GM12891 (cell line): ENCODE measurements at regions not wholly inside any gene's neighbourhood (a gene's known extent, or its start where the extent isn't known, plus 50 kb on each side); places are given as distances from the start of the nearest gene placed in this dataset.

ENCODE experiments used
- DNase-seq: peaks from one replicate; pipeline ENCODE4 v3.0.0; 2011; ENCODE audit warnings: low spot score; ENCODE audit not compliant: insufficient read length
- FAIRE-seq: peaks from 2 replicates; lab custom pipeline; 2011; peaks lifted over from hg19 to GRCh38; lab: Jason Lieb, UNC
- PAX5 ChIP-seq: IDR thresholded peaks from 2 replicates; pipeline ENCODE4 v1.6.1; 2011; ENCODE audit warnings: low read length, moderate library complexity, mild to moderate bottlenecking; ENCODE audit not compliant: insufficient read depth, severe bottlenecking
- POLR2A ChIP-seq: IDR thresholded peaks from 2 replicates; pipeline ENCODE4 v1.6.1; 2011; ENCODE audit warnings: low read depth, low read length, control low read depth
- POLR2AphosphoS5 ChIP-seq: IDR thresholded peaks from 2 replicates; pipeline ENCODE4 v1.6.1; 2011; ENCODE audit warnings: low read depth, low read length, control low read depth
- POU2F2 ChIP-seq: IDR thresholded peaks from 2 replicates; pipeline ENCODE4 v1.6.1; 2011; ENCODE audit warnings: low read depth, mild to moderate bottlenecking, control low read depth, low read length, moderate library complexity
- SPI1 ChIP-seq: IDR thresholded peaks from 2 replicates; pipeline ENCODE4 v1.6.1; 2011; ENCODE audit warnings: low read depth, low read length, control low read depth
- TAF1 ChIP-seq: IDR thresholded peaks from 2 replicates; pipeline ENCODE4 v1.6.1; 2011; ENCODE audit warnings: low read depth, low read length, control low read depth

GRCh38 chr12:93099792-93100191 is 170.7 kb upstream of the EEA1 start:
- DNase-seq = no peak
- FAIRE-seq = no peak
- TF ChIP-seq SPI1 (no peak), PAX5 (no peak), POU2F2 (no peak), POLR2A (no peak), TAF1 (no peak), POLR2AphosphoS5 (no peak)

- DNase-seq (no peak), FAIRE-seq (no peak)
- no peak for TF ChIP-seq SPI1
- TF ChIP-seq POU2F2 = no peak
- TF ChIP-seq PAX5 = no peak
- no peak for TF ChIP-seq POLR2A
Measured at GRCh38 chr12:93100610-93101009, 171.5 kb upstream of the EEA1 start.

GRCh38 chr12:93101367-93101766 is 172.3 kb upstream of the EEA1 start:
- no peak for FAIRE-seq
- no peak for DNase-seq
- TF ChIP-seq POLR2AphosphoS5 = no peak
- no peak for TF ChIP-seq SPI1
- no peak for TF ChIP-seq PAX5
- no peak for TF ChIP-seq POLR2A
- no peak for TF ChIP-seq TAF1
- TF ChIP-seq POU2F2 = no peak

GRCh38 chr12:93102312-93102711 is 173.2 kb upstream of the EEA1 start:
- no peak for FAIRE-seq
- TF ChIP-seq POLR2A (no peak), TAF1 (no peak), POU2F2 (no peak), POLR2AphosphoS5 (no peak), PAX5 (no peak), SPI1 (no peak)
- no peak for DNase-seq

- TF ChIP-seq POLR2A (no peak), POLR2AphosphoS5 (no peak), SPI1 (no peak), PAX5 (no peak), POU2F2 (no peak), TAF1 (no peak)
- no peak for FAIRE-seq
- no peak for DNase-seq
Measured at GRCh38 chr12:93102744-93103143, 173.6 kb upstream of the EEA1 start.

- no peak for DNase-seq
- no peak for FAIRE-seq
- TF ChIP-seq POLR2AphosphoS5 (no peak), SPI1 (no peak)
Measured at GRCh38 chr12:93103154-93103553, 174.1 kb upstream of the EEA1 start.

GRCh38 chr12:93104535-93104934 is 175.4 kb upstream of the EEA1 start:
- no peak for TF ChIP-seq POU2F2
- no peak for TF ChIP-seq POLR2A
- no peak for TF ChIP-seq SPI1
- no peak for TF ChIP-seq POLR2AphosphoS5
- TF ChIP-seq TAF1 = no peak
- TF ChIP-seq PAX5 = no peak
- FAIRE-seq (no peak), DNase-seq (no peak)

GRCh38 chr12:93106910-93107309 is 177.8 kb upstream of the EEA1 start:
- TF ChIP-seq TAF1 (no peak), POLR2AphosphoS5 (no peak), POU2F2 (no peak), POLR2A (no peak), PAX5 (no peak), SPI1 (no peak)
- no peak for FAIRE-seq
- DNase-seq = no peak

GRCh38 chr12:93107514-93108312 is 178.6 kb upstream of the EEA1 start:
- no peak for DNase-seq
- no peak for TF ChIP-seq POU2F2
- no peak for TF ChIP-seq POLR2A
- no peak for TF ChIP-seq TAF1
- no peak for TF ChIP-seq SPI1
- TF ChIP-seq POLR2AphosphoS5 = no peak
- no peak for TF ChIP-seq PAX5
- no peak for FAIRE-seq

GRCh38 chr12:93108985-93109384 is 179.9 kb upstream of the EEA1 start:
- DNase-seq (no peak), FAIRE-seq (no peak)
- TF ChIP-seq POU2F2 (no peak), POLR2AphosphoS5 (no peak), SPI1 (no peak), TAF1 (no peak), POLR2A (no peak), PAX5 (no peak)

- DNase-seq (no peak), FAIRE-seq (peak; percentile 48)
- TF ChIP-seq POLR2A (no peak), POU2F2 (no peak), POLR2AphosphoS5 (no peak), PAX5 (peak; percentile 52), TAF1 (no peak), SPI1 (no peak)
Measured at GRCh38 chr12:93109551-93110203, 180.6 kb upstream of the EEA1 start.
